ENCODE measurements at regions not wholly inside any gene's neighbourhood (a gene's known extent, or its start where the extent isn't known, plus 50 kb on each side); places are given as distances from the start of the nearest gene placed in this dataset.

GRCh38 chr10:35693800-35694199, 51.7 kb upstream of the FZD8 start:
- Histone ChIP-seq H3K36me3 (ENCODE audit: control insufficient read depth in 4 of 4, insufficient read depth in 4 of 4, low read length in 3 of 4) (no peaks in the 10 kb centered on the region), H3K27me3 (replicated peaks in 2 of 5; ENCODE audit: control insufficient read depth in 4 of 5, insufficient read depth in 5 of 5, low read length in 4 of 5) (peaks cover 0 to 2% (median 0%) of the 10 kb centered on the region in 5 experiments), H3K9me3 (ENCODE audit: control extremely low read depth in 1 of 5, control insufficient read depth in 4 of 5, insufficient read depth in 2 of 5, low read depth in 1 of 5, low read length in 4 of 5) (no peaks in the 10 kb centered on the region), H3K4me1 (ENCODE audit: control extremely low read depth in 1 of 4, control insufficient read depth in 4 of 4, insufficient read depth in 4 of 4, low read length in 3 of 4) (no peaks in the 10 kb centered on the region), H3K27ac (ENCODE audit: insufficient read depth in 1 of 2, low read depth in 1 of 2, low read length in 2 of 2, poor library complexity in 1 of 2, severe bottlenecking in 2 of 2) (no peak overlapping the region), H3K4me3 (ENCODE audit: control insufficient read depth in 1 of 7, extremely low read depth in 1 of 7, insufficient read depth in 4 of 7, low read depth in 2 of 7, low read length in 6 of 7) (no peak overlapping the region)
- WGBS (ENCODE audit: insufficient coverage), result no CpG with 5 or more reads among the region's 6 CpGs
- CTCF ChIA-PET, result no interaction called here
- DNase-seq, result no peak
- POLR2A ChIA-PET, result no interaction called here
